CD4-positive, alpha-beta T cell (primary cell): ENCODE measurements at regions not wholly inside any gene's neighbourhood (a gene's known extent, or its start where the extent isn't known, plus 50 kb on each side); places are given as distances from the start of the nearest gene placed in this dataset.
"Not testable (repeated sequence)": the region's sequence is repeated elsewhere in the genome, so short reads cannot be mapped to it uniquely, and the experiment has no call there.

Source experiments
- ATAC-seq: fragments of 200-7000 bp; cut with Tn5 transposase; one replicate; pipeline ENCODE4 v1.10.0; 2022; ENCODE audit warnings: mild to moderate bottlenecking; ENCODE audit not compliant: poor library complexity
- CTCF ChIA-PET: fragments of 350-600 bp; sonication (Branson Sonifier 250); formaldehyde crosslinking; loops from one replicate; lab custom pipeline; 2021; ENCODE audit warnings: antibody characterized with exemption, inconsistent platforms; lab: Charles Lee
- POLR2A ChIA-PET: fragments of 350-600 bp; sonication (Branson Sonifier 250); formaldehyde crosslinking; loops from one replicate; lab custom pipeline; 2021; ENCODE audit warnings: antibody characterized with exemption, inconsistent platforms; lab: Charles Lee
- DNase-seq, 14 experiments: peaks; one replicate each; pipeline ENCODE4 v3.0.0-alpha.2; 2013 to 2020; ENCODE audit warnings: mixed read lengths in 2 of 14
- H3K27ac ChIP-seq, 2 donors: one replicate each; pipeline versions ENCODE4 v1.5.1 to v1.7.0; 2013; ENCODE audit warnings: low read length in 2 of 2, low read depth in 1 of 2, mild to moderate bottlenecking in 1 of 2
- H3K27me3 ChIP-seq, 2 experiments: 1 replicate in 1 of 2; 2 replicates in 1 of 2; pipeline versions ENCODE4 v1.6.1 to v1.7.0; 2013; ENCODE audit warnings: low read length in 2 of 2, control low read depth in 1 of 2, mild to moderate bottlenecking in 1 of 2, moderate library complexity in 1 of 2; ENCODE audit not compliant: insufficient read depth in 2 of 2, control insufficient read depth in 1 of 2
- H3K36me3 ChIP-seq: one replicate; pipeline ENCODE4 v1.6.1; 2013; ENCODE audit warnings: low read length, control low read depth; ENCODE audit not compliant: insufficient read depth
- H3K4me1 ChIP-seq: one replicate; pipeline ENCODE4 v1.6.1; 2013; ENCODE audit warnings: low read length, control low read depth; ENCODE audit not compliant: insufficient read depth
- H3K4me3 ChIP-seq: one replicate; pipeline ENCODE4 v1.5.1; 2013; ENCODE audit warnings: mild to moderate bottlenecking, low read length, moderate library complexity
- H3K9me3 ChIP-seq, 2 experiments: 1 replicate in 1 of 2; 2 replicates in 1 of 2; pipeline versions ENCODE4 v1.6.1 to v1.7.0; 2013; ENCODE audit warnings: low read length in 2 of 2, mild to moderate bottlenecking in 2 of 2, control low read depth in 1 of 2, moderate library complexity in 1 of 2; ENCODE audit not compliant: control insufficient read depth in 1 of 2, insufficient read depth in 1 of 2
- H3K27ac Mint-ChIP-seq: one replicate; pipeline ENCODE4 v1.8.0; 2020; ENCODE audit warnings: mixed read lengths
- H3K27me3 Mint-ChIP-seq: one replicate; pipeline ENCODE4 v1.8.0; 2021; ENCODE audit warnings: mixed read lengths
- H3K36me3 Mint-ChIP-seq: one replicate; pipeline ENCODE4 v1.8.0; 2021; ENCODE audit warnings: low read depth, mixed read lengths
- H3K4me1 Mint-ChIP-seq: one replicate; pipeline ENCODE4 v1.8.0; 2021; ENCODE audit warnings: low read depth, mixed read lengths
- H3K4me3 Mint-ChIP-seq: one replicate; pipeline ENCODE4 v1.8.0; 2020; ENCODE audit warnings: mild to moderate bottlenecking, mixed read lengths
- H3K9me3 Mint-ChIP-seq: one replicate; pipeline ENCODE4 v1.8.0; 2020; ENCODE audit warnings: mixed read lengths
- CTCF ChIP-seq: fragments of 200-600 bp; IDR thresholded peaks from one replicate; pipeline ENCODE4 v1.8.0; 2022; ENCODE audit warnings: antibody characterized with exemption, mild to moderate bottlenecking
- intact Hi-C, 2 experiments: fragments of 100-400 bp; cut with DNase I in 1 of 2; cut with micrococcal nuclease in 1 of 2; formaldehyde crosslinking; loops; one replicate each; pipeline versions ENCODE4 v1.15.1 to v1.9.0; 2023 to 2025; cut with DNase I, micrococcal nuclease

- intact Hi-C loops = no loop called here
- peaks cover 6% of the 10 kb centered on the region for H3K9me3 Mint-ChIP-seq
- no peak overlapping the region for H3K4me3 Mint-ChIP-seq
- H3K4me1 Mint-ChIP-seq = no peaks in the 10 kb centered on the region
- Histone ChIP-seq H3K9me3 (no peaks in the 10 kb centered on the region), H3K4me3 (no peak overlapping the region), H3K27me3 (no peaks in the 10 kb centered on the region), H3K36me3 (no peaks in the 10 kb centered on the region), H3K4me1 (no peaks in the 10 kb centered on the region), H3K27ac (no peak overlapping the region)
- no peak for DNase-seq
- TF ChIP-seq CTCF = no peak
- ChIA-PET POLR2A (no interaction called here), CTCF (no interaction called here)
- H3K27me3 Mint-ChIP-seq = no peaks in the 10 kb centered on the region
- no peaks in the 10 kb centered on the region for H3K36me3 Mint-ChIP-seq
- no peak overlapping the region for H3K27ac Mint-ChIP-seq
- ATAC-seq = no peak
Observed at GRCh38 chr16:65244787-65245186, 122.9 kb upstream of the CDH11 start.

GRCh38 chr16:65235339-65236177 lies 113.7 kb upstream of the CDH11 start:
- Histone ChIP-seq H3K27ac (no peak overlapping the region), H3K9me3 (peaks cover 0 to 7% of the 10 kb centered on the region in 2 experiments), H3K4me3 (no peak overlapping the region), H3K4me1 (no peaks in the 10 kb centered on the region), H3K36me3 (no peaks in the 10 kb centered on the region), H3K27me3 (no peaks in the 10 kb centered on the region)
- DNase-seq = no peak
- peaks cover 2% of the 10 kb centered on the region for H3K9me3 Mint-ChIP-seq
- TF ChIP-seq CTCF = no peak
- H3K27me3 Mint-ChIP-seq = no peaks in the 10 kb centered on the region
- intact Hi-C loops = no loop called here
- no peak overlapping the region for H3K27ac Mint-ChIP-seq
- CTCF ChIA-PET = no interaction called here
- H3K4me1 Mint-ChIP-seq = no peaks in the 10 kb centered on the region
- H3K36me3 Mint-ChIP-seq = no peaks in the 10 kb centered on the region
- POLR2A ChIA-PET = no interaction called here
- H3K4me3 Mint-ChIP-seq = no peak overlapping the region
- no peak for ATAC-seq

- H3K27me3 ChIP-seq, H3K27me3 Mint-ChIP-seq, H3K4me1 ChIP-seq, H3K27ac ChIP-seq, ATAC-seq, H3K4me3 Mint-ChIP-seq, H3K9me3 ChIP-seq, H3K27ac Mint-ChIP-seq, intact Hi-C loops, H3K9me3 Mint-ChIP-seq, H3K36me3 Mint-ChIP-seq, CTCF ChIA-PET, DNase-seq, H3K36me3 ChIP-seq, H3K4me3 ChIP-seq, POLR2A ChIA-PET, H3K4me1 Mint-ChIP-seq: not testable (repeated sequence)
Observed at GRCh38 chr16:65234721-65235320, 113.0 kb upstream of the CDH11 start.
